Brain microvascular endothelial cell (primary cell): ENCODE measurements at regions not wholly inside any gene's neighbourhood (a gene's known extent, or its start where the extent isn't known, plus 50 kb on each side); places are given as distances from the start of the nearest gene placed in this dataset.

Experiments used
- DNase-seq: peaks from one replicate; pipeline ENCODE4 v3.0.0-alpha.2; 2020
- H3K27ac ChIP-seq: fragments of 250-450 bp; sonication (Bioruptor Pico); 2 replicates; pipeline ENCODE4 v1.5.1; 2020; ENCODE audit warnings: mild to moderate bottlenecking, moderate library complexity
- H3K27me3 ChIP-seq: fragments of 250-450 bp; sonication (Bioruptor Pico); replicated peaks from 2 replicates; pipeline ENCODE4 v1.5.1; 2020; ENCODE audit warnings: mild to moderate bottlenecking
- H3K36me3 ChIP-seq: fragments of 250-450 bp; sonication (Bioruptor Pico); replicated peaks from 2 replicates; pipeline ENCODE4 v1.5.1; 2020; ENCODE audit warnings: mild to moderate bottlenecking
- H3K4me3 ChIP-seq: 2 replicates; pipeline ENCODE4 v1.5.1; 2011; ENCODE audit warnings: low read depth, mild to moderate bottlenecking, control low read depth, low read length, moderate library complexity
- CTCF ChIP-seq: IDR thresholded peaks from 2 replicates; pipeline ENCODE4 v1.5.1; 2011; ENCODE audit warnings: low read depth, mild to moderate bottlenecking, moderate library complexity, low read length, control low read depth, inconsistent platforms; ENCODE audit errors: missing control alignments
- in situ Hi-C: cut with HindIII; loops from 2 replicates; pipeline ENCODE4 v1.10.0; 2017; ENCODE audit warnings: low sequenced_read_pairs, low pct_ligation_motif_present

GRCh38 chr1:82621076-82621475, 820.3 kb downstream of the ADGRL2 start:
- DNase-seq, result no peak
- no peaks in the 10 kb centered on the region for H3K36me3 ChIP-seq
- H3K27me3 ChIP-seq, result no peaks in the 10 kb centered on the region
- H3K27ac ChIP-seq, result no peak overlapping the region
- no peak overlapping the region for H3K4me3 ChIP-seq
- in situ Hi-C loops, result no loop called here
- no peak for TF ChIP-seq CTCF

GRCh38 chr1:82614090-82614489, 813.4 kb downstream of the ADGRL2 start:
- Histone ChIP-seq H3K36me3 (no peaks in the 10 kb centered on the region), H3K27ac (no peak overlapping the region), H3K27me3 (no peaks in the 10 kb centered on the region), H3K4me3 (no peak overlapping the region)
- no peak for TF ChIP-seq CTCF
- no peak for DNase-seq
- in situ Hi-C loops, result no loop called here

GRCh38 chr1:82612986-82613385, 812.3 kb downstream of the ADGRL2 start:
- in situ Hi-C loops, result no loop called here
- Histone ChIP-seq H3K27ac (no peak overlapping the region), H3K36me3 (no peaks in the 10 kb centered on the region), H3K4me3 (no peak overlapping the region), H3K27me3 (no peaks in the 10 kb centered on the region)
- DNase-seq, result no peak
- no peak for TF ChIP-seq CTCF

- TF ChIP-seq CTCF, result no peak
- in situ Hi-C loops, result no loop called here
- no peak overlapping the region for H3K4me3 ChIP-seq
Observed at GRCh38 chr1:82606546-82606945, 805.8 kb downstream of the ADGRL2 start.

GRCh38 chr1:82604524-82604923, 803.8 kb downstream of the ADGRL2 start:
- TF ChIP-seq CTCF, result peak; percentile 16
- Histone ChIP-seq H3K4me3 (no peak overlapping the region), H3K36me3 (no peaks in the 10 kb centered on the region), H3K27me3 (no peaks in the 10 kb centered on the region), H3K27ac (no peak overlapping the region)
- no peak for DNase-seq
- in situ Hi-C loops, result no loop called here

More at GRCh38 chr1:82606546-82606945, 805.8 kb downstream of the ADGRL2 start:
- H3K27ac ChIP-seq, result no peak overlapping the region
- no peak for DNase-seq
- H3K27me3 ChIP-seq, result no peaks in the 10 kb centered on the region
- H3K36me3 ChIP-seq, result no peaks in the 10 kb centered on the region

- no peaks in the 10 kb centered on the region for H3K27me3 ChIP-seq
Observed at GRCh38 chr1:82600314-82600713, 799.6 kb downstream of the ADGRL2 start.

More at GRCh38 chr1:82600314-82600713, 799.6 kb downstream of the ADGRL2 start:
- Histone ChIP-seq H3K4me3 (no peak overlapping the region), H3K36me3 (no peaks in the 10 kb centered on the region), H3K27ac (no peak overlapping the region)
- no peak for DNase-seq
- in situ Hi-C loops, result no loop called here
- TF ChIP-seq CTCF, result no peak
